T-helper 2 cell treated with Interferon-gamma antibody and Interleukin-4, amounts not matched to agents 5 μg/mL and 100 μg/mL, for 36 hours (primary cell): ENCODE measurements at regions not wholly inside any gene's neighbourhood (a gene's known extent, or its start where the extent isn't known, plus 50 kb on each side); places are given as distances from the start of the nearest gene placed in this dataset.
A peak's percentile ranks its signal among the peaks of the same experiment; 100 is the strongest.
"Not testable (repeated sequence)": the region's sequence is repeated elsewhere in the genome, so short reads cannot be mapped to it uniquely, and the experiment has no call there.

ENCODE experiments used
- DNase-seq: peaks from one replicate; pipeline ENCODE4 v3.0.0; 2021; ENCODE audit warnings: low spot score
- H3K27ac Mint-ChIP-seq: one replicate; pipeline ENCODE4 v1.8.0; 2021; ENCODE audit warnings: mild to moderate bottlenecking, mixed read lengths
- H3K27me3 Mint-ChIP-seq: one replicate; pipeline ENCODE4 v1.8.0; 2021; ENCODE audit warnings: low read depth, mixed read lengths
- H3K36me3 Mint-ChIP-seq: one replicate; pipeline ENCODE4 v1.8.0; 2021; ENCODE audit warnings: low read depth, mixed read lengths
- H3K4me1 Mint-ChIP-seq: one replicate; pipeline ENCODE4 v1.8.0; 2021; ENCODE audit warnings: low read depth, mixed read lengths
- H3K4me3 Mint-ChIP-seq: one replicate; pipeline ENCODE4 v1.8.0; 2022; ENCODE audit warnings: mild to moderate bottlenecking, moderate library complexity, mixed read lengths
- H3K9me3 Mint-ChIP-seq: one replicate; pipeline ENCODE4 v1.8.0; 2021; ENCODE audit warnings: mixed read lengths

DNA sequence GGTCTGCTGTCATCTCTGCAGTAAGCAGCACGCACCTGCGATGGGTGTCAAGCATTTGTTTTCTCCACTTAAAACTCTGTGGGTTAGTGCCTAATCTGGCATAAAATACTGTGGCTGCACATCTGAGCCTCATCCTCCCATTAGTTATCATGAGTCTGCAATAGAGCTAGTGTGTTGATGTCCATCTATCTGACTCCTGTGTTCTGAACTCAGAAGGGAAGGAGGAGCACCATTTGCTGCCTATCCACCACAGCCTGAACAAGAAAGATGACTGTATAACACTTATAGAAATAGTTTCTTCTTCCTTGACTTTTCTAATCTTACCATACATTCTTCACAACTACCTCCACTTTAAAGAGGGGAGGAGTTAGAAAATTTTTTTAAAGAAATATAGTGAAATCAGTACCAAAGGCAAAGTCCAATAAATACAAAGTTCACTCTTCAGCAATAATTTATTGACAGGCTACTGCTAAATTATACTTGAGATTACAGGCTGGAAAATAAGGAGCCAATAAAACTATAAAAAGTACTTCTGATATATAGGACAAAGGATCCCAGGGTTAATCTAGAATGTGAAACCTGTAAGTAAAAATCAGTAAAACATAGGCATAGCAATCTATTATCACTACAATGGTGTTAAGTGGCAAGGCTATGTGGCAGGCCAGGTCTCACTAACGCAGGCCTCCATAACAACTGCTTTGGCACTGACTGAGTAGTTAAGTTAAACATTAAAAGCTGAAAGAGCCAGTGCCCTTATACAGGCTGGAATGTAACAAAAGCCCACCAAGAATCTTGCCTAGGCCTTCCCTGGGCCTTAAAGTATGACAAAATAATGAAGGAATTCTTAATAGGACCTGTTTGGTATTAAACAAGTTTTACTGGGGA, 70.2 kb downstream of the LGALS9C start:
- H3K36me3 Mint-ChIP-seq, H3K4me1 Mint-ChIP-seq: not testable (repeated sequence)

GRCh38 chr17:18557086-18557485, 80.5 kb downstream of the LGALS9C start:
- not testable (repeated sequence) for H3K4me1 Mint-ChIP-seq, H3K27ac Mint-ChIP-seq, H3K27me3 Mint-ChIP-seq, DNase-seq, H3K4me3 Mint-ChIP-seq, H3K9me3 Mint-ChIP-seq, H3K36me3 Mint-ChIP-seq

More for the DNA sequence above, 70.2 kb downstream of the LGALS9C start:
- not testable (repeated sequence) for H3K9me3 Mint-ChIP-seq, H3K27ac Mint-ChIP-seq, DNase-seq, H3K4me3 Mint-ChIP-seq, H3K27me3 Mint-ChIP-seq

GRCh38 chr17:18563381-18564098, 80.7 kb downstream of the TBC1D28 start:
- not testable (repeated sequence) for H3K9me3 Mint-ChIP-seq, H3K4me3 Mint-ChIP-seq, H3K27ac Mint-ChIP-seq, DNase-seq, H3K27me3 Mint-ChIP-seq, H3K36me3 Mint-ChIP-seq
- H3K4me1 Mint-ChIP-seq: peaks cover 14% of the 10 kb centered on the region

GRCh38 chr17:18564099-18564448, 80.1 kb downstream of the TBC1D28 start:
- DNase-seq, H3K36me3 Mint-ChIP-seq, H3K27me3 Mint-ChIP-seq, H3K9me3 Mint-ChIP-seq: not testable (repeated sequence)
- H3K4me3 Mint-ChIP-seq: peak overlapping the region; percentile 50
- peak overlapping the region; percentile 43 for H3K27ac Mint-ChIP-seq
- H3K4me1 Mint-ChIP-seq: peaks cover 14% of the 10 kb centered on the region

DNA sequence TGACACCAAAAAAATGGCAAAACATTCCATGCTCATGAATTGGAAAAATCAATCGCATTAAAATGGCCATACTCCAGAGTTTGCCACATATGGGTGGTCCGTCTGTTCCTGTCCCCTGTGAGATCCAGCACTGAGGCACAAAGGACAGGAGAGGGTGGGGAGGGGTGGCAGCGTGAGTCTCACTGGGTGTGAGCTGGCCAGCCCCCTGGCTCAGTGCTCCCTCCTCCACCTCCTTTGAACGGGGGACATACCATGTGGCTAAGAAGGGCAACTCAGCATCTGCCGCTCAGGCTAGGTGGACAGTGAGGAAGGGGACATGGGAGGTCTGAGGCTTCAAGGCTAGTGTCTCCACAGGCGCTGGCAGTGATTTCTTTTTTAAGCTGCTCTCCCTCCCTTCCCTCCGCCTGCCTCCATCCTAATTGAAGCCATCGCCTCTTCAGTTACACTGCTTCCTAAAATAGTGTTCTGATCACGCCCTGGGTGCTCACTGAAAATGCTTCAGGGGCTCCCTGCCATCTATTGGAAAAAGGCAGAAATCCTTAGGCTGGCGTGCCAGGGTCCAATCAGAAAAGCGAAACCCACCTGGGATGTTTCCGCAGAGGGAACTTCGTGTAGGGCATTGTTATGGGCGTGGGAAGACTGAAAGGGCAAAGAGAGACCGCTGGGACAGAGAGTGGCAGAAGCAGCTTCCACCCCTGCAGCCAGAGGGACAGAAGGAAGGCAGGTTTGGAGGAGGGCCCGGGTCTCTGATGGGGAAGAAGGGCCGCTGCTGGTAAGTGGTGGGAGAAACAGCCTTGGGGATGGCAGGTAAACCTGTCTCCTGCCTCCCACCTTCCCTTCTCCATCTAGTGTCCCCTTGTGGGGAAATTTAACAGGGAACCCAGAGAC, 75.8 kb downstream of the TBC1D28 start:
- not testable (repeated sequence) for H3K27me3 Mint-ChIP-seq, H3K9me3 Mint-ChIP-seq, DNase-seq, H3K27ac Mint-ChIP-seq, H3K4me3 Mint-ChIP-seq
- Mint-ChIP-seq H3K4me1 (peaks cover 14% of the 10 kb centered on the region), H3K36me3 (peaks cover 11% of the 10 kb centered on the region)

DNA sequence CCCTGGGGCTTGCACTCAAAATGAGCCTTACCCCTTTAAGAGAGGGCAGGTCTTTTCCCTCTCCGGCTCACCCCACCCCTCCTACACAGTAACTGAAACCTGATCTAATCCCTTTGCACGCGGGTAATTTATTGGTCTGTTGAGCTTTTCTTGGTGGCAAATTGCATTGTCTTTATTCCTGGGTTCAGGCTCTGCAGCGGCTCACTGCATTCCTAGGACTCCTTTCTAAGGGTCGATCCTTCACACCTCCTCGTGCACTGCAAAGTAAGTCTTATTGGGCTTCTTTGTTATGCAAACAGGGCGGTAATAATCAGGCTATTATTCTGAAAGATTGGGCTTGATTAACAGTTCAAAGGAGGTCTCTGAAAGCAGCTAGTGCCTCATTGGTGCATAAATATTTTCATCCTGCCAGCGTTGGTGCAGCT, 74.7 kb downstream of the TBC1D28 start:
- H3K9me3 Mint-ChIP-seq, H3K27ac Mint-ChIP-seq, DNase-seq, H3K4me1 Mint-ChIP-seq, H3K27me3 Mint-ChIP-seq: not testable (repeated sequence)
- peaks cover 12% of the 10 kb centered on the region for H3K36me3 Mint-ChIP-seq
- peak overlapping the region; percentile 59 for H3K4me3 Mint-ChIP-seq

DNA sequence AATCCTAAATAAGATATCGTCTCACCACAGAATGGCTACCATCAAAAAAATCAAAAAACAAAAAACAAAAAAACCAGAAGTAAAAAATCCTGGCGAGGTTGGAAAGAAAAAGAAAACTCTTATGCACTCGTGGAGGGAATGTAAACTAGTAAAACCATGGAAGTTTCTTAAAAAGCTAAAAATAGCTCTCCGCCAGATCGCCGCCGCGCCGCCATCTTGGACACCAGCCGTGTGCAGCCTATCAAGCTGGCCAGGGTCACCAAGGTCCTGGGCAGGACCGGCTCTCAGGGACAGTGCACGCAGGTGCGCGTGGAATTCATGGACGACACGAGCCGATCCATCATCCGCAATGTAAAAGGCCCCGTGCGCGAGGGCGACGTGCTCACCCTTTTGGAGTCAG, 71.7 kb downstream of the TBC1D28 start:
- not testable (repeated sequence) for H3K27me3 Mint-ChIP-seq, DNase-seq, H3K4me1 Mint-ChIP-seq, H3K4me3 Mint-ChIP-seq, H3K9me3 Mint-ChIP-seq, H3K27ac Mint-ChIP-seq
- H3K36me3 Mint-ChIP-seq: peaks cover 13% of the 10 kb centered on the region

GRCh38 chr17:18574137-18574536, 70.1 kb downstream of the TBC1D28 start:
- H3K4me3 Mint-ChIP-seq, H3K27me3 Mint-ChIP-seq, H3K4me1 Mint-ChIP-seq, H3K27ac Mint-ChIP-seq, DNase-seq, H3K9me3 Mint-ChIP-seq: not testable (repeated sequence)
- peaks cover 13% of the 10 kb centered on the region for H3K36me3 Mint-ChIP-seq
